ENCODE measurements at regions not wholly inside any gene's neighbourhood (a gene's known extent, or its start where the extent isn't known, plus 50 kb on each side); places are given as distances from the start of the nearest gene placed in this dataset. TPM values are rescaled to one million over a fixed set of nuclear protein-coding genes. Genes with fewer than 3 reads are reported as not detected.

GRCh38 chr14:66435683-66436082 is 50.5 kb upstream of the CCDC196 start:
- no peak overlapping the region for H2AK5ac ChIP-seq (ENCODE audit: low read depth, low read length)
- H3K4me2 ChIP-seq (ENCODE audit: low read depth, low read length): no peak overlapping the region
- H4K8ac ChIP-seq (ENCODE audit: low read depth in 2 of 2, low read length in 2 of 2): no peak overlapping the region
- ATAC-seq (ENCODE audit: low read depth): no peak
- H3K27ac ChIP-seq (ENCODE audit: insufficient read depth, low read length): no peak overlapping the region
- no peaks in the 10 kb centered on the region for H3K79me1 ChIP-seq (ENCODE audit: low read depth in 1 of 2, low read length in 2 of 2)
- H2BK20ac ChIP-seq (ENCODE audit: low read depth, low read length): no peak overlapping the region
- H3K9me3 ChIP-seq (ENCODE audit: control insufficient read depth, insufficient read depth, low read length): peaks cover 2% of the 10 kb centered on the region; the same call in 1 of the 2 replicates
- no peak overlapping the region for H2AK9ac ChIP-seq (replicated peaks; ENCODE audit: low read depth, low read length, poor library complexity)
- no peak overlapping the region for H4K91ac ChIP-seq (ENCODE audit: insufficient read depth, low read depth, low read length)
- no peak overlapping the region for H3K56ac ChIP-seq (ENCODE audit: extremely low read depth, insufficient read depth, low read length)
- no peak for TF ChIP-seq BHLHE40 (IDR thresholded peaks at IDR 0.05; ENCODE audit: low read depth, low read length)
- TF ChIP-seq CTCF (conservative IDR thresholded peaks at IDR 0.05; ENCODE audit: low read depth, low read length): no peak
- no peak overlapping the region for H2BK120ac ChIP-seq (ENCODE audit: low read depth, low read length)
- WGBS, 2 experiments (ENCODE audit: extremely low coverage in 2 of 2, insufficient read length in 1 of 2): no CpG with 5 or more reads among the region's 1 CpG
- H3K9me1 ChIP-seq (ENCODE audit: insufficient read depth, low read length): no peaks in the 10 kb centered on the region
- dilution Hi-C loops (cut with HindIII; ENCODE audit: low sequenced_read_pairs, unreplicated experiment): no loop called here
- H3K27me3 ChIP-seq (ENCODE audit: control insufficient read depth, insufficient read depth, low read length): no peaks in the 10 kb centered on the region
- no peak overlapping the region for H3K18ac ChIP-seq (ENCODE audit: low read depth, low read length)
- H2BK15ac ChIP-seq (ENCODE audit: low read depth, low read length): no peak overlapping the region
- H3K4me3 ChIP-seq (ENCODE audit: insufficient read depth, low read depth, low read length): no peak overlapping the region
- H3K36me3 ChIP-seq (ENCODE audit: control insufficient read depth, insufficient read depth, low read length): no peaks in the 10 kb centered on the region
- in situ Hi-C loops (cut with MboI; ENCODE audit: low sequenced_read_pairs): no loop called here
- intact Hi-C loops (cut with micrococcal nuclease): no loop called here
- BruUV-seq (replicated peaks): no TSS peak
- DNase-seq: no peak
- ChIA-PET POLR2A (ENCODE audit: unreplicated experiment) (no interaction called here), CTCF (no interaction called here)
- H3K4me1 ChIP-seq (ENCODE audit: control insufficient read depth, insufficient read depth, low read length): no peaks in the 10 kb centered on the region
- H4K5ac ChIP-seq (ENCODE audit: low read depth, low read length): no peak overlapping the region
- no peak overlapping the region for H3K14ac ChIP-seq (replicated peaks; ENCODE audit: low read depth, low read length)
- no peak overlapping the region for H2BK5ac ChIP-seq (ENCODE audit: low read depth, low read length, poor library complexity, severe bottlenecking)
- H3K4ac ChIP-seq (ENCODE audit: low read depth, low read length): no peak overlapping the region
- no peaks in the 10 kb centered on the region for H4K20me1 ChIP-seq (ENCODE audit: insufficient read depth, low read length)
- H3K23ac ChIP-seq (ENCODE audit: low read depth, low read length): no peak overlapping the region
- H2AFZ ChIP-seq (replicated peaks; ENCODE audit: low read length, poor library complexity): no peak overlapping the region
- no peak overlapping the region for H3K9ac ChIP-seq (ENCODE audit: low read depth, low read length)

Small RNA genes lying in the stretch of these regions (microRNA-seq; reads per million reads assigned to microRNA genes)
- gene RF00019 (ENCODE audit: insufficient read depth, insufficient read length): not detected

Small RNA genes lying in the stretch of these regions (small RNA-seq; reads per million reads assigned to genes)
- 0 reads per million in 5 experiments for gene RF00019
